Kidney glomerular epithelial cell (primary cell): ENCODE measurements at regions not wholly inside any gene's neighbourhood (a gene's known extent, or its start where the extent isn't known, plus 50 kb on each side); places are given as distances from the start of the nearest gene placed in this dataset.

ENCODE experiments used
- DNase-seq: peaks from one replicate; lab custom pipeline; 2025; lab: John Stamatoyannopoulos, UW

- no peak for DNase-seq
These were observed 56.4 kb downstream of the CD24 start for GRCh38 chr6:106918115-106918514.

DNA sequence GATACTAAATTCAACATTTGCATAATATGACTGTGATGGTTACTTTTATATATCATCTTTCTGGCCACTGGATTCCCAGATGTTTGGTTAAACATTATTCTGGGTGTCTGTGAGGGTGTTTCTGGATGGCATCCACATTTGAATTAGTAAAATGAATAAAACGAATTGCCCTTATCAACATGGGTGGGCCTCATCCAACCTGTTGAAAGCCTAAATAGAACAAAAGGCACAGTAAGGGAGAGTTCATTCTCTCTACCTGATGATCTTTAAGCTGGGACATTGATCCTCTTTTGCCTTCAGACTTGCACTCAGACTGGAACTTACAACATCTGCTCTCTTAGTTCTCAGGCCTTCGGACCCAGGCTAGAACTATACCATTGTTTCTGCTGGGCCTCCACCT, 57.6 kb downstream of the CD24 start:
- DNase-seq, result no peak

GRCh38 chr6:106913676-106914280, 60.8 kb downstream of the CD24 start:
- DNase-seq, result peak; percentile 13

- no peak for DNase-seq
These were observed 61.4 kb downstream of the CD24 start for GRCh38 chr6:106913111-106913510.

DNA sequence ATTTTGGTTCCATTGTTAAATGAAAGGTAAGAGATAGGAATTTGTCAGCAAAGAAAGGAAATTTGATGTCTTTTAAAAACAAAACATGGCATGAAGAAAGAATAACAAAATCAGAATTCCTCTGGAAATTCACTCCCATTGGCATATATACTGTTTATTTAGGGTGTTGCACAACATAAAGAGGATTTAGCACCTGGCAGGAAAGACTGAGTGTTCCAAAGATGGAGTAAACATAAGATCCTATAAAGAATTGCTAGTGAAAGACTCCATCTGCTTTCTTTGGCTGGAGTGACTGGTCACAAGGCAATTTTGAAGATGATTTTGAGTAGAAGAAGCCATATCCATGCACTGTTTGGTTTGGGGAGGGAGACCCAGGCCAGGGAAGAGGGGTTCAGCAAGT, 62.4 kb downstream of the CD24 start:
- DNase-seq, result no peak

DNA sequence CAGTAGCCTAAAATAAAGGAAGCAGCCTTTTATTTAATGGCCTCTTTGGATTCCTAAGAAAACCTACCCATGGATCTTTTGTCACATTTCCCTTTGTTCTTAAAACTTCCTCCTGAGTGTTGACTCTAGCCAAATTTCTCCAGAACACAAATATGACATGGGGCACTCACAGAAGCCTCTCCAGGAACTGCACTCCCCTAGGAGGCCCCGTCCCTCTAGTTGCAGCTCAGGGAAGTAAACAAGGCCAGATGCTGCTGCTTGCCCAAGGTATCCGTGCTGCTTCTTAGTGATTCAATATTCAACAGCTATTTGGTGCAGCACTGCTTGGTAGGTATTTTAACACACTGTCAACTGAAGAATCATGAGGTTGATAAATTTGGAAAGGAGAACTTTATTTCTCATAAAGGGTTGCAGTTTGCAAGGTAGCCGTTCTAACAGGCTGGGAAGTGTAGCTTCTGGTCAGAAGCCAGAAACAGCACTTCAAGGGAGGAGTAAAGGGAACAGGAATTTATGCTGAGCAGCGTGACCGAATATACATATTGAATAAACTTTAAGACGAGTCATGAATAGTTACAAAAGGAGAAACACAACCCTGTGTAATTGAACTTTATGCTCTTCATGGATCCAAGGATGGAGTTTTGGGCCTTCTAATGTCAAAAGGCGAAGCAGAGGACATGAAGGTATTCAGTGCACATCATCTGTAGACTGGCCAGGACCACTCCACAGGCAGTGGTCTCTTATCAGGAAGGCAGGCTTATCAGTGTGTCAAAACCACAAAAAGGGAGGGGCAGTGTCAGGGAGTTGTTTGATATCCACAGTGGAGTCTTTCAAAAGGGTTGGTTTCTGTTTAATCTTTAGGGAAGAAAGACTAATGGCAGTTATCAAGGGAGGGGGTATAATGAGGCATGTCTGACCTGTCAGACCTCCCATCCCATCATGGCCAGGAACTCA, 63.3 kb downstream of the CD24 start:
- no peak for DNase-seq

DNA sequence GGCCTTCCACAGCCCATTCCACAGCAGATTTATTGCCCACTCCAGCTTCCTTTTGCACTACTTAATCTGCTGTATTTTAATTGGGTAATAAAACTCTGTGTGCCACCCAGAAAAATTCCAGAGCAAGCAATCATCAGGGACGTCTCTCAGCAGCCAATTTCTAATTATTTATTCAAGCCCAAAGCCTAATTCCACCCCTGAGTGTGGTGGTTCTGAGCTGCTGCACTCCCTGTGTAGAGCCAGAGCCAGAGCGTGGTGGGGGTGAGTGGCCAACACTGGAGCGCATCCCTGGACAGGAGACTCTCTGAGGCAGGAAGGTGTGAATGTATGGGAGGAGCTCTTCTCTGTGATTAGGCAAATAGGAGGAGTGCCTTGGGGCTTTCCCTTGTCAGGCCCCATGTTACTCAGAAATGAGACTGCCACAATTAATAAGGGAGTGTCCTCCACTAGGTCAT, 66.1 kb downstream of the CD24 start:
- peak; percentile 90 for DNase-seq

GRCh38 chr6:106907754-106908153, 66.8 kb downstream of the CD24 start:
- no peak for DNase-seq

GRCh38 chr6:106906232-106906631, 68.3 kb downstream of the CD24 start:
- no peak for DNase-seq

- DNase-seq, result no peak
These were observed 71.2 kb downstream of the CD24 start for GRCh38 chr6:106903299-106903698.

DNA sequence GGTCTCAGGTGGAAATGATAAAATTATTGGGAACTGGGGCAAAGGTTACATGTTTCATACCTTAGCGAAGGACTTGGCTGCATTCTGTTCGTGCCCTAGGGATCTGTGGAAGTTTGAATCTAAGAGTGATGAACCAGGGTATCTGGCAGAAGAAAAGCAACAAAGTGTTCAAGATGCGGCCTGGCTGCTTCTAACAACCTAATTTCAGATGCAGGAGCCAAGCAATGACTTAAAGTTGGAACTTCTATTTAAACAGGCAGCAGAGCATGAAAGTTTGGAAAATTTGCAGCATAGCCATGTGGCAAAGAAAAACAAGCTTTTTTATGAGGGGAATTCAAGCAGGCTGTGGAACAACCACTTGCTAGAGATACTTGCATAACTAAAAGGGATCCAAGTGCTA, 73.5 kb downstream of the CD24 start:
- no peak for DNase-seq

DNA sequence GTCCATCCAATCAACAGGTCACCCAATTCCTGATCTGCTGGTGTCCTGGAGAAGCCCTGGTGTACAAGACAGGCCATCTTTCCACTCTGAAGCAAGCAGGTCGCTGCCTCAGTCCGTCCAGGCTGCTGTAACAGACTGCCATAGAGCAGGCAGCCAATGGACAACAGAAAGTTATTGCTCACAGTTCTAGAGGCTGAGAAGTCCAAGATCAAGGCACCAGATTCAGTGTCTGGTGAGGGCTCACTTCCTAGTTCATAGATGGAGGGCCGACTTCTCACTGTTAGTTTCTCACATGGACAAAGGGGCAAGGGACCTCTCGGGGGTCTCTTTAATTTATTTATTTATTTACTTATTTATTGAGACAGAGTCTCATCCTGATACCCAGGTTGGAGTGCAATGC, 74.8 kb downstream of the CD24 start:
- no peak for DNase-seq

GRCh38 chr6:106897580-106897979, 76.9 kb downstream of the CD24 start:
- no peak for DNase-seq

DNA sequence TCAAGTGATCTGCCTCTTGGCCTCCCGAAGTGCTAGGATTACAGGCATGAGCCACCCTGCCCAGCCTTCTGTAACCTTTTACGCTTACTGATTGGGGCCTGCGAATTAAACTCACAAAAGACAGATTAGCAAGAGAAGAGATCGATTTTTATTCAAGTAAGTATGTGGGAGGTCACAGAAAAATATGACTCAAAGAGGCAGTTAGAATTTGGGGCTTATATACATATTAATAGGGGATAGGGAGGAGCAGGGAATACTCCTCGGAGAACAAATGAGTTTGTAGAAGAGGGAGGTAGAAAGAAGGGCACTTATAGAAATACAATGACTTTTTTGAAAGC, 78.9 kb downstream of the CD24 start:
- no peak for DNase-seq

- no peak for DNase-seq
These were observed 79.4 kb downstream of the CD24 start for GRCh38 chr6:106894978-106895702.

DNA sequence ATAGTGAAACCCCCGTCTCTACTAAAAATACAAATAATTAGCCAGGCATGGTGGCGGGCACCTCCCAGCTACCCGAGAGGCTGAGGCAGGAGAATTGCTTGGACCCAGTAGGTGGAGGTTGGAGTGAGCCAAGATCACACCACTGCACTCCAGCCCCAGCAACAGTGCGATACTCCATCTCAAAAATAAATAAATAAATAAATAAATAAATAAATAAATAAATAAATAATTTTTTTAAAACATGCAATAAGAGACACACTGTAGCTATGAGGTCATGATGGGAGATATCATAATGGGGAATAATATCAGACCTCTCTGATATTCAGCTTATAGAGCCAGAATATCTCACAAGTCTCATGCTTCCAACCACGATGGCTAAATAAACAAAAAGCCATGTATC, 82.3 kb downstream of the CD24 start:
- no peak for DNase-seq

GRCh38 chr6:106890447-106890846, 84.1 kb downstream of the CD24 start:
- DNase-seq, result no peak

GRCh38 chr6:106889692-106890091, 84.8 kb downstream of the CD24 start:
- DNase-seq, result no peak

DNA sequence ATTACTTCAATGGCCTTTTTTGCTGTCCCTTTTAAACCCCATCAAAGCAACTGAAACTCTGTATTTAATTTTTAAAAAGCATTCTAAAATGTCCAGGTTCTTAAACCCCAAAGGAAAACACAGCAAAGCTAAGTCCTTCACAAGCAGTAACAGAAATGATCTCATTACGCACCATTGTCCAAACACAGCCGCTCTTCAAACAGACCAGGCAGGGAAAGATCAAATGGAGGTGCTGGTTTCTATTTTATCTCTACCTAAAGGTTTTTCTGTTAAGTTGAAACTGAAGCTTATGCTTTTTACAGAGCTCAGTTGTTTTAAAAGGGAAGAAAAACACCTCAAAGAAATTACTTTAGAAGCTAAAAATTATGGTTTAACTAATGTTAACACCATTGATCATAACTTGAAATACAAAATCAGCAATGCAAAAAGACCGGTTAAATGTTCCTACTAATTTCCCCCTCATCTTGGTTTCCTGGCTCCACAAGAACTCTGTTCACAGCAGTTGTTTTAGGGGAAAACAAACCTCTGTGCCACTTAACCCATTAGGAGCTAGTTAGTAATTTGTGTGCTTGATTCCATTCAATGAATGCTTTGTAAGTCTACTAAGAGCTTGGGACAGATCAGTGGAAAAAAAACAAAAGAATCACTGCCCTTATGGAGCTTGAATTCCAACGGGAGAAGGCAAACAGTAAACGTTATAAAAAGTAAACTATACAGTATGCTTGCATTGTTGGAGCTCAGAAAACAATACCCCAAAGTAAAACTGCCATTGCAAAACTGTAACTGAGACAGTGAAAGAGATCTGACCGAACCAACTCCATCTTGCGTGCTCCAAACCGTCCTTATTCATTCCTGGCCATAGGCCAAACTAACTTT, 87.4 kb downstream of the CD24 start:
- DNase-seq, result no peak

DNA sequence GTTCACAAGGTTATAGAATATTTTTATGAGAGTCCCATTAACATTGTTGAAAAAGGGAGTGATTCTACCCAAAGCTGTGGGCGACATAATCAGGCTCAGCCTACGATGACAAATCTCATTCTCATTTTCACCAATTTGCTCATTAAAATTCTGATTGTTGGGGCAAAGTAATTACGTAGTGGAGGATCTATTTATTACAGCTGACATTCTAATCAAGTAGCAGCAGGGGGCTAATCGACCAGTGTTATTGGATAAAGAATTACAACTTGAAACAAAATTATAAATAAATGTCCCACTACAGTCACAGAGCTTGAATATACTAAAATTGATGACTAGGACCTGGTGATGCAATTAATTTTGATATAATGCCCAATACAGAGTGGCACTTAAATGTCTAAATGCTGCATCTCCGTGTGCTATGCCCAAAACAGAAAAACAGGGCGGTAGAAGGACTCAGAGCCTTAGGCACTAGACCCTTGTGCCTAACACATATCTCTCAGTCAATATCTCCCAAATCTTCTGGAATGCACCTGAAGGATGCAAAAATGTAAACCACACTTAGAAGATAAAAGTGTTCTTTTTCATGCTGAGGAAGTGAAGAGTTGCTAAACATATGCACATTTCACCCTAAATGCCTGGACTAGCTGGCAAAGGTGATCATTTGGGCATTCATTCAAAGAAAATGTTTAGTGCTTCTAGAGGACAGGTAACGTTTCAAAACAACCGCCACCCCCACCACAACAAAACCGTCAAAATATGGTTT, 88.3 kb downstream of the CD24 start:
- DNase-seq, result no peak

DNA sequence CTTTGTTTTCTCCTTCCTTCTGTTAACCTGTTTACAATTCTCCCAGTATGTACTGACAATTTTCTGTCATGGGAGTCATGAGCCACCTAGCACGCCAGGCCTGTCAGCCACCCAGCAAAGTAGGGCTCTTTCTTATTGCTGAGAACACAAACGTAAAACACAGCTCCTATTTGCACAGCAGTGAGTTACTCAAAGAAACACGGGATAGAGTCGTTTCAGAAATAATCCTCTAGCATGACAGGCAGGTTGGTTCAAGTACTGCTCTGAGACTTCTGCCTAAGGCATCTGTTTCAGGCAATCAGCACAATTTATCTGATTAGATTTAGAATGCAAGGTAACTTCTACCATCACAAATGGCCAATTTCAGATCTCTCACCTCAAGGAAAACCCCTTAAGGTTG, 88.8 kb downstream of the CD24 start:
- no peak for DNase-seq
